GM21723 (cell line): ENCODE measurements at regions not wholly inside any gene's neighbourhood (a gene's known extent, or its start where the extent isn't known, plus 50 kb on each side); places are given as distances from the start of the nearest gene placed in this dataset.
"Not testable (repeated sequence)": the region's sequence is repeated elsewhere in the genome, so short reads cannot be mapped to it uniquely, and the experiment has no call there.

ENCODE experiments used
- ATAC-seq: cut with Tn5 transposase; IDR thresholded peaks from one replicate; pipeline ENCODE4 v1.9.1; 2021; ENCODE audit warnings: mild to moderate bottlenecking, moderate library complexity; ENCODE audit not compliant: unreplicated experiment

DNA sequence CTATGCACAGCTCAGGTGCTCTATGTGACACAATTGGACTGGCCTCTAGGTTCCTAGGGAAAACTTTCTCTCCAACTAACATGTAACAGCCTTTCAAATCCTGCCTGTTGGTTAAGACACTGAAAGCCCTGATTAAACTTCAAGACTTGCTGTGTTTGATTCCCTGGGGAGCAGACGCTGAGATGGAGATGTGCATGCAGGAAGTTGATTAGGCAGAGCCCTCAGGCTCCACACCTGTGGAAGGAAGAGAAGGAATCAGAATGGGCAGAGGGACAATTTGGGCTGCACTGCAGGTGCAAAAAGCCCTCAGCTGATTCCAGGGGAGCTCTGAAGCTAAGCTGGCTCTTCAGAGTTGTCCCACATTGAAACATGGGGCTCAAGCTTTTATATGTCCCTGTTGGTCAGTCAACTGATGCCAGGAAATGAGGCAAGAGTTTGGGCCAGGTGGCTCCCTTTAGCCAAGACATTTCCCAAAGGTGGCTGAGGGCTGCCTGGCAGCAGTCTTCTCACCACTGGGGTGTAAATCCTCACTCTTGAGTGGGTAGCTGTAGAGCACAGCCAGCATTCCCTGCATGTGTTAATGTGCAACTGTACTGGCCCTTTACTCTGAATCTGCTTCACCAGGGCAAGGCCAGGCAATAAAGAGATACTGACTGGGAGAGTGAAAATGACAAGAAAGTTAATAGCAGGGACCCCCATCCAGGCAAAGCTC is 199.5 kb upstream of the DDX18 start:
- no peak for ATAC-seq

DNA sequence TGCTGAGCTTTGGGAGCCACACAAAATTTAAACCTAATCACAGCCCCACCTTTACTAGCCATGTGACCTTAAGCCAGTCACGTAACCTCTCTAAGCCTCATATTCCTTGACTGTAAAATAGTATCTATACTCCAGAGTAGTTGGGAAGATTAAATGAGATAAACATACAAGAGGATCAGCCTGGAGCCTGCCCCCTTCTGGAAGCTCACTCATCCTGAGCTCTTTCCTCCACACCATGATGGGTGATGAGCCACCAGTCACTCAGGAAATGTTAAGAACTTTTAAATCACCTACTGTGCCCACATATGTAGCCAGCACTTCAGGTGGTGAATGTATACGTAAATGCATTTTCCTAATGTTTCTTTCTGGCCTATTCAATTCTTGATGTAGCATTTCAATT is 195.9 kb upstream of the DDX18 start:
- no peak for ATAC-seq

DNA sequence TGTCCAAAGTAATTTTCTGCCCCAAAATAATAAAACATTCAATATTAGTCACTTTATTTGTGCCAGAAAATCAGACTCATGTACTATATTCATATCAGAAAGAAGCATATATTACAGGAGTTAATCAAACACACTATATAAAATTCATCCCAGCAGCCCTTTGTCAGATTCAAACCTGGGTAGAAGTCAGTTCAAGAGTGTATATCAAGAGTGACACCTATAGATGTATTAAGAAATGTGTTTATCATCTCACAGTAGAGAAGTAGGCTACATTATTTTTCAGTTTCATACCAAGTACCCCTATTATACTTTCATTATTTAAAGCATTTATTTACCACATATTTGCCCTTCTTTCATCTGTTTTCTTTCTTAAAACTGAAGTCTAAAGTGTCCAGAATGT is 193.2 kb upstream of the DDX18 start:
- no peak for ATAC-seq

DNA sequence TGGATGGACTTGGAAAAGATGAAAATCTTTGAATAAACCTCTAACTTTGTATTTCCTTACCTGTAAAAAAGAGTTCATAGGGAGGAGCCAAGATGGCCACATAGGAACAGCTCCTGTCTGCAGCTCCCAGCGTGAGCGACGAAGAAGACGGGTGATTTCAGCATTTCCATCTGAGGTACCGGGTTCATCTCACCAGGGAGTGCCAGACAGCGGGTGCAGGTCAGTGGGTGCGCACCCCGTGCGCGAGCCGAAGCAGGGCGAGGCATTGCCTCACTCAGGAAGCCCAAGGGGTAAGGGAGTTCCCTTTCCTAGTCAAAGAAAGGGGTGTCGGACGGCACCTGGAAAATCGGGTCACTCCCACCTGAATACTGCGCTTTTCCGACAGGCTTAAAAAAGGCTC is 191.3 kb upstream of the DDX18 start:
- ATAC-seq: not testable (repeated sequence)

DNA sequence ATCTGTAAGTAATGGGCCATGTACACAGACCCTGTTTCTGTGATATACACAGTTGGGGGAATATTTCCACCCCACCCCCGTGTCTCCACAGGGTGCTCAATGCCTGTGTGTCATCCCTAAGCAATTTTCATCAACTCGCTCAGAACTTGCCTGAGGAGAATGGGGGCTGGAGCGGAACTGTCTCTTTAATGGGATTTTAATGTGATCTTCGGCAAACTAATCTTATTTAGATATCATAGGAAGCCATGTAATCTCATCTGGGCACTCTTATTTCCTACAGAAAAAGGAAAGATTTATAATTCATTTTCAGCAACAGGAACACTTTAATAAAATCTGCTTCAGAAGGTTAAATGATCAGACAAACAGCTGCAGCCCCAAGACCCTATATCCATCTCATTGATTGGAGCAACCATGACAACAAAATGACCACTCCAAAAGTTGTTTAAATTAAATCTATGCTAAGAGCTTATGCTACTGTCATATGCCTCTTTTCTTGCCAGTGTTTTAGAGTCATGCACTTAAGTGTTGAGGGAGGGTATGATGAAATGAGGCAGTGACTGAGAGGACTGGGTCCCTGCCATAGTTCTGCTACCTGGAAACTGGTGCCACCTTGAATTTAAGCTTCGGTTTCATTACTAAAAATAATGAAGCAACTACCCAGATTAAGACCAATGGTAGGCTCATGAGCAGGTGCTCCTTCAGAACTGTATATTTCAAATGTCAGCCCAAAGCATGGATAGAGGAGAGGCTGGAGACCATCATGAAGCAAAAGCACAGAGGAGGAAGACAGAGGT is 183.1 kb upstream of the DDX18 start:
- ATAC-seq: no peak

DNA sequence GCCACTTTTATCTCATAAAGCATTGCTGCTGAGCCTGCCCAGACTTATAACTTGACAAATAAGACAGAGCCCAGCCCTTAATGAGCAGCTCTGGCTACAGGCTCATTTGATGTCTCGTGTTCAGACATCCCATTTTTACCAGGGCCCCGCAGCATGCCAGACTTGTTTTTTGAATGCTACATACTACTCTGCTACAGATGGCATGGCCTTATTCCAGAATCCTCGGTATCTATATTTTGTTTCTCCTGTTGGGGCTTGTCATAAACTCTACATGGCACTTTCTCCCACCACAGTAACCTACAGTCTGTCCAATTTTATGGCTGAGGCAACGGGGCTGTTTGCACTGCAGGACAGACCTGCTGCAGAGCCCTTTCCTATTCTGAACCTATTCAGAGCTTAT is 179.0 kb upstream of the DDX18 start:
- no peak for ATAC-seq

DNA sequence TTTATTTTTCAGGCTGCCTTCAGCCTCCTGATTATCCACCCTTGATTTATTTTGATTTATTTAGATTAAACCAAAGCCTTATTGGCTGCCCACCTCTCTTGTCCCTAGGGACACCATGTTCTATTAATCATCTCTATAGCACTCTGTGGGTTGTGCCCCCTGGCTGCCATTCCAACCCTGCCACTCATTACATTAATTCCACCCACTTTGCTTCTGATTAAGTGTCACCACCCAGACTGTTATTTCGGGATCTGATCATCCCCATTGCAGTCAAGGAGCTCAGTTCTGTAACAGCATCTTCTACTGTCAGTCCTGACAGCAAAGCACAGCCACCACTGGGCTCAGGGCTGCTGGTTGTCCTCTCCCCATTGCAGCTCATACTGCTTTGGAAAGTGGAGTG is 175.1 kb upstream of the DDX18 start:
- ATAC-seq: no peak

DNA sequence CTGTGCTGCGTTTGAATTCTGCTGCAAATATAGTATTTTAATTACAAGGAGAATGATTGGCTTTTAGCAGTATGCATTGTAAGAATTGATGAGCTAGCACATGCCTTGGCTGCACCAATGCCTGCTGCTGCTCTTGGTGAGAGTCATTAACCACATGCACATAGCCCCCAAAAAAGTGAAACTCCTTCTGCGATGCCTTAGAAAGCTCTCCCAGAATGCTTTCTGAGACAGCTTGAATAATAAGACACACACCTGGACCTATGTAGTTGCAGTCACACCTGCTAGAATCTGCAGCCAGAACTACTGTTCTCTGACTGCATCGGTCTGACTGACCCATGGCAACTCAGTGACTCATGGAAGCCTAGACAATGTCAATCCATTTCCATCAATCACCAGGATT is 170.1 kb upstream of the DDX18 start:
- no peak for ATAC-seq

DNA sequence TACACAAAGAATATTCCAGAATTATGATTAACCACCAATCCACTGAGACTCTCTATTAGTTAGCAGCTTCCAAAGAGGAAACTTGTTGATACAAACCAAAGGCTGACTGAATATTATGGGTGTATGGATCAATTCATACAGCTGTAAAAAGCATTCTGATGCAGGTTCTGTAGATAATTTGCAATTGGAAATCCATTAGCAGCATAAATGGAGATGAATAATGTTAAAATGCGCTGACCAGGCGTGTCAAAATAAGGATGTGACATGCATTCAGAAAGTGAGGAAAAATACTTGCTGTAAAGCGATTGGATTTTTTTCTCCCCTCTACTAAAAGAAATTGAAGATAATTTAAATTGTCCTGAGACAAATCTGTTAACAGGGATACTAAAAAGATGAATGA is 169.0 kb upstream of the DDX18 start:
- ATAC-seq: no peak

DNA sequence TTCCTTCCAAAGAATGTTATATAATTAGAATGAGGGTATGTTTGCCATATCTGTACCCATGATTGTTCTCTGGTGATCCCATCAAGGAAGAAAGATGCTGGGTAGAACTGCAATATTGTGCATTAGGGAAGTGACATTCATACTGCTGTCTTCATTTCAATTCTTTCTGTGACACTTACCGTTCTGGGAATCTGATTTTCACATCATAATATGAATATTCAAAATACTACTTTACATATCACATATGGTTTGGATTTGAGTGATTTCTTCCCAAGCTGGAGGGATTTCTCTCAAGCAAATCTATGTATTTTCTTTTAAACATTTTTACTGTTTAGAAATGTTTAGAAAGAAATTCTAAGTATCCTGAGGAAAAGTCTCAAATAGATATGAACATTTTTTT is 168.4 kb upstream of the DDX18 start:
- no peak for ATAC-seq

DNA sequence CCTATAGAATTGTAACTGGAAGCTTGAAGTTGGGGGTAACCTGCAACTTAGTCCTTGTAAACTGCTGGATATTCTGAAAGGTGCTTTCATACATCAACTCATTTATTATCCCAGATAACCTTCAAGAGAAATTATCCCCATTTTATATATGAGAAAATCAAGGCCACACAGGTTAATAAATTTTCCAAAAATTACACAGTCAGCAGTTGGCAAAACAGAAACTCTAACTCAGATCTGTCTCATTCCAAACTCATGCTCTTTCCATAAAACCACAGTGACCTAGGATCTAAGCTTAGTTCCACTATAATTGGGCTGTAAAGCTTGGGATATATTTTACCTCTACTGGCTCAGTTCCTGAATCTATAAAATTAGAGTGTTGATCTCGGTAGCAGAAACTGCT is 167.6 kb upstream of the DDX18 start:
- ATAC-seq: no peak

DNA sequence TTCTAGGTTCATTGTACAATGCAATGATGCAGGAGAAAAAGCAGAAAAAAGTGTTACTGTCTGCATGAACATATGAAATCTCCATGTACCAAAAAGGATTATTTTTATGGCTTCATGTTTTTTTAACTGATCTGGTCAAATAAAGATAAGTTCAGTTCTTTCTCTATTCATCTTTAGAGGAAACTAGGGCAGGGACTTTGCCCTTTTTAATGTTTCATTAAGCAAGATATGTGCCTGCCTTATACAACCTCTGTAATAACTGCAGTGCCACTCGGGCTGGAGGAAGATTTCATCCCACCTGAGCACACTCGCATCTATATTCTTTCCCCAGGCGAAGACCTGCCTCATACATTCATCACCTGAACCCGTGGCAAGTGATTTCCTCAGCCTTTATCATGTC is 157.9 kb upstream of the DDX18 start:
- no peak for ATAC-seq

DNA sequence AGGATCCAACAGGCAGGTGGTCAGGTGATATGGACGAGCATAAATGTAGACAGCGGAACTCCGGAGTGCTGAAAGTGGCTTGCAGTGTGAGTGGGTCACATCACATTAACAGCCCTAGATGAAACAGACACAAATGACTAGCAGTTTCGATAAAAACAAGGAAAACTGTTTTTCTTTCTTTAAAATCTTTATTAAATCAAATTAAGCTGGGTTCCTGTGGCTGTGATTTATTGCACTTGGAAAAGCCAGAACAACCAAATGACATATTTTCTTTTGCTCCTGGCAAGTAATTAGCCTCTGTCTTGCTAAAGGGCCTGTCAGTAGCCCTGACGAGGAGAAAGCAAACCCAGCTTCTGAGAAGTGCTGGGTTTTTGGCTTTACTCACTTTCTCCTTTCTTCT is 152.9 kb upstream of the DDX18 start:
- ATAC-seq: no peak

DNA sequence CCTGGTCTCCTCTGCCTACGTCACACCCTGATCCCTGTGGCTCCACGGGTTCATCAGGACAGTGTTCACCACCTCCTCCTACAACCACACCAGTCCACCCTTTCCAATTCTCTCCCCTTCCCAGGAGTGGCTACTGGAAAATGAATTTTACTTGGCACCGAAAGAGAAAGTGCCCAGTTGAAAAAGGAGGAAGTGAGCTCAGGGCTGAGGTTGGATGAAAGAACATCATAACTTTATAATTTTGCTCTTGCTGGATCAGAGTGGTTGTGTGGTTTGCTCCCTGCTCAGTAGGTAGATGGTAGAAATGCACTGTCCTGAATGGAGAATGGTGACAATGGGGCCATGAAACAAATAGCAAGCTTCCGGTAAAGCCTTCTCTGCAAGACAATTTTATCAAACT is 140.3 kb upstream of the DDX18 start:
- ATAC-seq: no peak

DNA sequence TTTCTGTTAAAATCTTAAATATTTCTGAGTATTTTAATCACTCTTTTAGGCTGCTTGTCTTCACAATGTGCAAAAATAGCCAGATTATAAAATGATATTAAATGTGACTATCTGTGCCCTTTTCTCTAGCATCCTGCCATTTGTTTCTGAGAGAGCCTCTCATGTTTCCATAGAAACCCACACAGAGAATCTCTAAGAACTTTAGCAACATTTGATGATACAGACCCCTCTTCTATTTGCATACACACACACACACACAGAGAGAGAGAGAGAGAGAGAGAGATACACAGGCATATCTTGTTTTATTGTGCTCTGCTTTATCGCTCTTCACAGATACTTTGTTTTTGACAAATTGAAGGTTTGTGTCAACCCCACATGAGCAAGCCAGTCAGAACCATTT is 134.5 kb upstream of the DDX18 start:
- ATAC-seq: no peak

DNA sequence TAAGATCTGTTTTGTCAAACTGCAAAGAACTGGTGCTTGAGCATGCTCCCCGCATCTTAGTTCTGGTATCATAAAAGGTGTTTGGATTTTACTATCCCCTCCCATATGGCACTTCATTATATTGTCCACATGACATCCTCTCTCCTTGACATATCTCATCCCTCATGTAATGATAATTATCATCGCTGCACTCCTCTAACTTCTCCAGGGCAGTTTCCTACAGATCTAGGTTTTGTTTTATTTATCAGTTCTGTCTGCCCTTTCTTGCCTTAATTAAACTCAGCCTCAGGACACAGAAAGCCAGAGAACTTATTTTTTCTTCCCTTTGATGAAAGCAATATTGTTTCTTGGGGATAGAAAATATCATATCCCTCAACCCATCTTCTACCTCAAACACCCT is 129.6 kb upstream of the DDX18 start:
- ATAC-seq: no peak

DNA sequence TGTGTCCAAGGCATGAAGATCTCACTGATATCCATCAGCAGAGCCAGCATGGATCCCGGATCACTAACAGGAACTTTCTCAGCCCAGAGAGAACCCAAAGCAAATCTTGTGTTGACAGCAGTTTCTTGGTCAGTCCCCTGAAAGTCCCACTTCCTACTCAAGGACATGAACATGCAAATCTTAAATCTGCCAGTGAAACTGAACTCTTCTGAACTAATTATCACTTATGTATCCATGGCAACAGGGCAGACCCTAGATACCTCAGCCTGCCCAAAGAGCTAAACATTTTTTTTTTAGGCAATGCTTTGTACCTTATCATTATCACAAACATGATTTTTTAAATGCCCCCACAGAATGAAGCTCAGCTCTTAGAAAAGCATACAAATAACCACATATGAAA is 127.8 kb upstream of the DDX18 start:
- ATAC-seq: peak; percentile 89

DNA sequence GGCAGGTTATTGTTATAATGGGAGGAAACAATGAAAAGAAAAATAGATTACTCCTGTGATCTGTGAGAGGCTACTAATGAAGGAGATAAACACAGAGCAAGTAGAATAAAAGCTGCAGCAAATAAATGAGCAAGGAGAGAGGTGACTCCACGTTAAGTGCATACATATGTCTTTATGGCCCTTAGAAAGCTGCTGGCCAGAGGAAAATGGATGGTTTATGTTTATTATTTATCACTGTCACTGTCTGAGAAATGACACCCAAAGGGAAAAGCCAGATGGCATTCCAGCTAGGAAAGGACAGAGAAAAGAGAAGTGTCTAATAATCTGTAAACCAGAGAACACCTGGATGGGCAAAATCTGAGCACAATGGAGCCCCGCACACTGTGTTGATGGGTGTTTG is 122.9 kb upstream of the DDX18 start:
- ATAC-seq: no peak

DNA sequence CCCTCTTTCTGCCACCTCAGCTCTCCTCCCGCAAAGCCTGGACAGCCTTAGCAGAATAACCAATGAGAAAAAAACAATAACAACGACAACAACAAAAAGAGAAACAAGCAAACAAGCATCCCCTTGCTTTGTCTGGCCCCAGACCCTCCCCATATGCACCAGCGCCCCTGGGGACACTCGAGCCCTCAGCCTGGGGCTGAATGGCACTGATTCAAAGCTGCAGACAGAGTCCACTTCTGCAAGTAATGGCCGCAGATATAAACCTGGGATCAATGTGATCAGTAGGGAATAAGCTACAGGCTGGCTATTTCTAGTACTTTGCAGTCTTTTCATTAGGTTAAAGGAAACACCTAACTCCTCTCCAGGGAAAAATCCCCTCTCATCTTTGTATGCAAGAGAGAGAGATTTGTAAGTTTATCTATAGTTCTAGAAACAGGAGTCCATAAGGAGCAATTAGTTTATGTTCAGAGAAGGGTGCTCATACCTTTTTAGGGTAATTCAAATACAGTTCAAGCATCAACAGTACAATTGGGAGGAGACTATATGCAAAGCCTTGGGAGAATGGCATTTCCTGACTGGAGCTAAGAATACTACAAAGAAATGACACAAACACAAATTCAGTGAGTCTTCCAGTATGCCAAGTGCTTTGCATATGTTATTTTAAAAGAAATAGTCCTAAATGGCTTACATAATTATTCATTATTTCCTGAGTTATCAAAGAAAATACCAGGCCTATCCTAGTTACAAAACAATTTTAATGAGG is 122.3 kb upstream of the DDX18 start:
- no peak for ATAC-seq

DNA sequence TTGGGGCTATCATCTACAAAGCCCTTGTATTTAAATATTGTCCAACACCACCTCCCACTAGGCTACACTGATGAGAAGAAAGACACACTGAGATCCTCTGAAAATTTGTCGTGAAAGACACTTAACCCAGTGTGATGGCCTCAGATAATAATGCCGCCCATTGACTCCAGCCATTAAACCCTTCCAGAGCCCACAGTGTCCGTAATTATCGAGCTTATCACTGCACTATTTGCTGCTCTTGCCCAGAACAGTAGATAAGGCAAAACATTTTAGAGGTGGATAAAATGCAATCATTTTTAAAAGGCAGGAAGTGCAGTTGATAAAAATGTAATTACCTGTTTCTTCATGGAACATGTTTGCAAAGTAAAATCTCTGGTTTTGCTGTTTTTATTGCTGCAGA is 121.3 kb upstream of the DDX18 start:
- ATAC-seq: no peak

DNA sequence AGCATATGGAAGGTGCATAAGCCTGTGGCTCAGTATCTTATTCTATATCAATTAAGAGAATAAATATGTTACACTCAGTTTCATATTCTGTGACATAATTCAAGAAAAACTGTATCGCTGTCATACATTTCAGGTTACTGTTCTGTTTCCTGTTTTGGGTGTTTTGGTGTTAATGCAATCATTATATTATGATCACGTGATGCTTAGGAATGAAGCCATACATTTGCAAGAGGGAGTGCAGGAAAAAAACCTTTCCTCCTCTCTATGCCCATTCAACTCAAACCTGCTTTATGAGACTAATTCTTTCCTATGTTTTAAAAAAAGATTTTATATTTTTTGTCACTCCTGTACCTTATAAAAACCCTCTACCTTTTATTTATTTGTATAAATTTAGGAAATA is 120.8 kb upstream of the DDX18 start:
- ATAC-seq: no peak

DNA sequence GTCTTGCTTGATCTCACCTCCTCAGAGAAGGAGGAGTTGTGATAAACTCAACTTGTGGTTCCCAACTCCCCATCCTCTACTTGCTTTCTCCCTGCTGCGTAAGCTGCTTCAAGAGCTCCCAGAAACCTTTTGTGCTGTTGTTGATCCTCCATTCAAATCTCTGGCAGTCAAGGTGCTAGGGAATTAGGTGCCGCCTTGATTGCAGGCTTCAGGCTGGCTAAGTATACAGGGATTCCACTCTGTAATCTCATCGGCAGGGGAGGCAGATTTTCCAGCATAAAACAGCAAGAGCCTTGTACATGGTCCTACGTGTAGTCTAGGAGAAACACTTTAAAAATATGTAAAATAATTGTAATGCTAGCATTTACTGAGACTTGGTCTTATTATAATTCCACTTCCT is 116.2 kb upstream of the DDX18 start:
- no peak for ATAC-seq
